ENCODE measurements at regions not wholly inside any gene's neighbourhood (a gene's known extent, or its start where the extent isn't known, plus 50 kb on each side); places are given as distances from the start of the nearest gene placed in this dataset.
"Not testable (repeated sequence)": the region's sequence is repeated elsewhere in the genome, so short reads cannot be mapped to it uniquely, and the experiment has no call there.

DNA sequence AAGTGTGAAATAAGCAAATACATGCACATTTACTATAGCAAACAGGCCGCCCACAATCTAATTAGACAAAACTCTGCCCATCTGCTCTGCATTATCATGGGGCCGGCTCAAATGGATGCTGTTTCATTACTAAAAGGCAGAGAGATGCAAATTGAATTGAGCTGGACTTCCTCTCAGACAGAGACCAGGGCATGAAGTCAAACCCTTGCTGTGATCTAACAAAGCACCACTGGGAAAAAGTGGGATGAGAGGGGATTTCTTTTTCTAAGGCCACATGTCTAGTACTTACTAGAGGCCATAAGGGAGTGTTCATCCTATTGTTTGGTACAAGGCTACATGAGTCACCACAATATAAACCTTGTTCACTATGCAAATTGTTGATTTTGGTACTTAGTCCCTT, 614.7 kb downstream of the ISL1 start:
- TF ChIP-seq, protein P1, sequence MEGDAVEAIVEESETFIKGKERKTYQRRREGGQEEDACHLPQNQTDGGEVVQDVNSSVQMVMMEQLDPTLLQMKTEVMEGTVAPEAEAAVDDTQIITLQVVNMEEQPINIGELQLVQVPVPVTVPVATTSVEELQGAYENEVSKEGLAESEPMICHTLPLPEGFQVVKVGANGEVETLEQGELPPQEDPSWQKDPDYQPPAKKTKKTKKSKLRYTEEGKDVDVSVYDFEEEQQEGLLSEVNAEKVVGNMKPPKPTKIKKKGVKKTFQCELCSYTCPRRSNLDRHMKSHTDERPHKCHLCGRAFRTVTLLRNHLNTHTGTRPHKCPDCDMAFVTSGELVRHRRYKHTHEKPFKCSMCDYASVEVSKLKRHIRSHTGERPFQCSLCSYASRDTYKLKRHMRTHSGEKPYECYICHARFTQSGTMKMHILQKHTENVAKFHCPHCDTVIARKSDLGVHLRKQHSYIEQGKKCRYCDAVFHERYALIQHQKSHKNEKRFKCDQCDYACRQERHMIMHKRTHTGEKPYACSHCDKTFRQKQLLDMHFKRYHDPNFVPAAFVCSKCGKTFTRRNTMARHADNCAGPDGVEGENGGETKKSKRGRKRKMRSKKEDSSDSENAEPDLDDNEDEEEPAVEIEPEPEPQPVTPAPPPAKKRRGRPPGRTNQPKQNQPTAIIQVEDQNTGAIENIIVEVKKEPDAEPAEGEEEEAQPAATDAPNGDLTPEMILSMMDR (IDR thresholded peaks at IDR 0.05; ENCODE audit: insufficient read depth, low read depth, low read length, missing control alignments), result no peak
- no peak overlapping the region for H3K4me3 ChIP-seq (ENCODE audit: low read length)
- DNase-seq (ENCODE audit: low read depth), result no peak

DNA sequence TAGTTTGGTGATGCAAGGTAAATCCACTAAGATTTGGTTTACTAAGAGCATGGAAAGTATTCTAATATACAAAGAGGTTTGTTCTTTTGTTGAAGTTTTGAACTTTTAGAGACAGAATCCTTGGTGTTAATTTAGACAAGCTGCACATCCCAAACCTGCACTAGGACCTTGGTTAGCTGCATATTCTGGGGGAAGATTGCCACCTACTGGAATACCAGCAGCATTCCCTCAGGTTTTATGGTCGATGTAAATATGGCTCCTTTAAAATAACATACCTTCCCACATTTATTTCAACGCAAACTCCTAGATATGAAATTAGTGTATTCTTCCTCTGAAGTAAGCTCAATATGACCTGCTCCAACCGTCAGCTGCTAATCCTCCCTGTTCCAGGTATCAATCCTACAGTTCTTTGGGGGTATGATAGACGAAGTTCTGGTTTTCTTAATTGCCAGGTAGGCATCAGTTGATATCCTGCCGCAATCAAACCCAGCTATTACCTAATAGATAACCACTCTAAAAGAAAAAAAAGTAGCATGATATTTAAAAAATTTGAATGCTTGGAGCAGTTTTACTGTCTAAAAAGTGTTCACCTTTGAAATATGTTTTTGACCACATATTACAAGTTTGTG, 624.1 kb downstream of the ISL1 start:
- no peak overlapping the region for H3K4me3 ChIP-seq (ENCODE audit: low read length)
- TF ChIP-seq, protein P1 (IDR thresholded peaks at IDR 0.05; ENCODE audit: insufficient read depth, low read depth, low read length, missing control alignments), result peak; percentile 94
- DNase-seq (ENCODE audit: low read depth), result peak; percentile 68

DNA sequence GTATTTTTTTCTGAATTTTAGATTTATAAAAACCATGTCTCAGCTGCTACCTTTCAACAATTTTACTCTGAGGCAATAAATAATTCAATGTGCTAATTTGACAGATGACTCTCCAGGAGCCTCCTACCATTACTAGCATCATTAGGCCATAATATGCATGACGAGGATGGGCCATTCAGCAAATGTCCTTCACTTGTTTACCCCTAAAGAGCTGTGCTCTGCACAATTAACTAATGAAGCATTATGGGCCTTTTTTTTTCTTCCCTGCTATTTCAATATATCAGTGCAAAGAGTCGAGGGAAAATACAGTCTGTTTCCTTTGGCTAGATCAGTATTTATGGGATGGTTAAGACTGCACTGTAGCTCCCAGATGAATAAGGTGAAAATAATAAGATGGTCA, 627.2 kb downstream of the ISL1 start:
- TF ChIP-seq, protein P1 (IDR thresholded peaks at IDR 0.05; ENCODE audit: insufficient read depth, low read depth, low read length, missing control alignments), result no peak
- H3K4me3 ChIP-seq (ENCODE audit: low read length), result no peak overlapping the region
- no peak for DNase-seq (ENCODE audit: low read depth)

DNA sequence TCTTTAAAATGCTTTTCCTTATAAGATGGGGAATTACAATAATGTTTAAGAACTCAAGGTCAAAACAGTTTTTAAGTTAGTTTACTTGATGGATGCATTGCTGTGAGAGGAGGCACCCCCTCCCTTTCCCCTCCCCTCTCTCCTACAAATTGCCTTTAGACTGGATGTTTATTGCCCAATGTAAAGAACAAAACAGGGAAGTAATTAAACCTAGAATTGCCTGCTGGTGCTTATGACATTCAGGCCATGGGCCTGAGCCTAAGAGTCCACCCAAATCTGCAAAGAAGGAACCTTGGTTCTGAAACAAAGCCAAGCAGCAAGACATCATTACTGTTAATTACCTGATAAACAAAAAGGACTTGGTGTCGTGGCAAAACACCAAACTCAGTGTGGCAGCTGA, 630.3 kb downstream of the ISL1 start:
- DNase-seq (ENCODE audit: low read depth), result no peak
- no peak overlapping the region for H3K4me3 ChIP-seq (ENCODE audit: low read length)
- TF ChIP-seq, protein P1 (IDR thresholded peaks at IDR 0.05; ENCODE audit: insufficient read depth, low read depth, low read length, missing control alignments), result no peak

DNA sequence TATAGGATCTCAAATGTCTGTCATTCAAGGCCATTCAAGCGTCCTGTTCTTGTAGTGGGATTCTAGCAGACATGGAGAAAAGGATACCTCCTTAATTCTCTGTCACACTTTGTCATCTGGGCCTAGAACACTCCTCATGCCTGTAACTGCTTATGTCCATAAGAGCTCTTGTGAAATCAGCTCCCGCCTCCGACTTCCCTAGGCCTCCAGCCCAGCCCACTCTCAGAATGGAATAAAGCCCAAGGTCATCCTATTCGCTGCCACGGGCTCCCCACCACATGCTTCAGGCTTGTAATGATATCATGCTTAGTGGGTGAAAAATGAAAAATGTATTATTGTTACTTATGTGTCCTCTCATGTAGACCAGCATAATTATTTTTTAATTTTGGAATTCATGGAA, 632.5 kb downstream of the ISL1 start:
- TF ChIP-seq, protein P1 (IDR thresholded peaks at IDR 0.05; ENCODE audit: insufficient read depth, low read depth, low read length, missing control alignments), result no peak
- no peak for DNase-seq (ENCODE audit: low read depth)
- H3K4me3 ChIP-seq (ENCODE audit: low read length), result no peak overlapping the region

DNA sequence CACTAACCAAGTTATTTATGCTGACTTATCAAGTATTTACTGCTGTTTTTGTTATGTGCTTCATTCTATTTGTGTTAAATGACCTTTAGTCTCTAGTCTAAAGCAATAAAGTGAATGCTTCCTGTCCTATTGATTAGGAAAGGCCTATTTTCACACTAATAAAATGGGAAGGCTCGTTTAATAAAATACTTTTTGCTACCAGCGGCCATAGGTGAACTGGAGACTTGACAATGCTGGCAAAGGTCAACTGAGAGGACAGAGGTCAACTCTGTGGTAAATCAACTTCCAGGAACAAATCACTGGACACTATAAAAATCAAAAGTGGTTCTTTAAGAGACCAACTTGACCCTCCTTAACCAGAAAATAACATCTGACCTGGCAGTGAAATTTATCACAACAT, 634.3 kb downstream of the ISL1 start:
- no peak overlapping the region for H3K4me3 ChIP-seq (ENCODE audit: low read length)
- TF ChIP-seq, protein P1 (IDR thresholded peaks at IDR 0.05; ENCODE audit: insufficient read depth, low read depth, low read length, missing control alignments), result no peak
- no peak for DNase-seq (ENCODE audit: low read depth)

DNA sequence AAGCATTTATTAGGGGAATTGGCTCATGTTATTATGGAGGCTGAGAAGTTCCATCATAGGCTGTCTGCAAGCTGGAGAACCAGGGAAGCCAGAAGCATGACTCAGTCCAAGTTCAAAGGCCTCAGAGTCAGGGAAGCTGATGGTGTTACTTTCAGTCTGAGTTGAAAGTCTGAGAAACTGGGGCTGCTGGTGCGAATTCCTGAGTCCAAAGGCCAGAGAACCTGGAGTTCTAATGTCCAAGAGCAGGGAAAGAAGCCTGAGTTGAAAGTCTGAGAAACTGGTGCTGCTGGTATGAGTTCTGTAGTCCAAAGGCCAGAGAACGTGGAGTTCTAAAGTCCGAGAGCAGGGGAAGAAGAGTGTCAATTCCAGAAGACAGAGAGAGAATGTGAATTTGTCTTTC, 641.1 kb downstream of the ISL1 start:
- DNase-seq (ENCODE audit: low read depth), result peak; percentile 24
- H3K4me3 ChIP-seq (ENCODE audit: low read length), result no peak overlapping the region
- TF ChIP-seq, protein P1 (IDR thresholded peaks at IDR 0.05; ENCODE audit: insufficient read depth, low read depth, low read length, missing control alignments), result no peak

DNA sequence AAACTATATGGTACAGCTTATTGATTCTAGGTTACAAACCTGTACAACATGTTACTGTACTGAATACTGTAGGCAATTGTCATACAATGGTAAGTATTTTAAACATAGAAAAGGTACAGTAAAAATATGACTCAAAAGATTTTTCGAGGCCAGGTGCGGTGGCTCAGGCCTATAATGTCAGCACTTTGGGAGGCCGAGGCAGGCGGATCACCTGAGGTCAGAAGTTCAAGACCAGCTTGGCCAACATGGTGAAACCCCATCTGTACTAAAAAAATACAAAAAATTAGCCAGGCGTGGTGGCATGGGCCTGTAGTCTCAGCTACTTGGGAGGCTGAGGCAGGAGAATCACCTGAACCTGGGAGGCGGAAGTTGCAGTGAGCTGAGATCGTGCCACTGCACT, 646.6 kb downstream of the ISL1 start:
- DNase-seq (ENCODE audit: low read depth), result not testable (repeated sequence)

More for the DNA sequence above, 646.6 kb downstream of the ISL1 start:
- H3K4me3 ChIP-seq (ENCODE audit: low read length), result not testable (repeated sequence)

Data from epithelial cell of esophagus (primary cell).